Heart right ventricle (tissue), 16 donors: ENCODE measurements at regions not wholly inside any gene's neighbourhood (a gene's known extent, or its start where the extent isn't known, plus 50 kb on each side); places are given as distances from the start of the nearest gene placed in this dataset.

Experiments
- ATAC-seq, 8 donors: fragments of 200-7000 bp; cut with Tn5 transposase; one replicate each; pipeline ENCODE4 v1.9.1; 2020; ENCODE audit warnings: mild to moderate bottlenecking in 8 of 8, moderate library complexity in 8 of 8, moderate number of reproducible peaks in 1 of 8
- DNase-seq, 2 donors: peaks; one replicate each; pipeline ENCODE4 v3.0.0-alpha.2; 2020
- H3K27ac ChIP-seq, 10 donors: fragments of 200-600 bp; sonication (generic) in 2 of 10; one replicate each; pipeline versions ENCODE4 v1.5.0 to v1.8.0; 2020 to 2022; ENCODE audit warnings: mild to moderate bottlenecking in 3 of 10
- H3K27me3 ChIP-seq, 7 donors: fragments of 200-600 bp; one replicate each; pipeline ENCODE4 v1.8.0; 2021 to 2022; ENCODE audit warnings: mild to moderate bottlenecking in 2 of 7
- H3K36me3 ChIP-seq, 9 donors: fragments of 200-600 bp; sonication (generic) in 1 of 9; one replicate each; pipeline versions ENCODE4 v1.5.0 to v1.8.0; 2020 to 2022; ENCODE audit warnings: mild to moderate bottlenecking in 2 of 9
- H3K4me1 ChIP-seq, 9 donors: fragments of 200-600 bp; sonication (generic) in 1 of 9; one replicate each; pipeline versions ENCODE4 v1.5.0 to v1.8.0; 2020 to 2022; ENCODE audit warnings: mild to moderate bottlenecking in 4 of 9
- H3K4me3 ChIP-seq, 10 donors: fragments of 200-600 bp; sonication (generic) in 2 of 10; one replicate each; pipeline versions ENCODE4 v1.5.0 to v1.8.0; 2020 to 2022; ENCODE audit warnings: mild to moderate bottlenecking in 7 of 10, moderate library complexity in 2 of 10
- H3K9me3 ChIP-seq, 11 donors: fragments of 200-600 bp in 10 of 11; sonication (generic) in 2 of 11; one replicate each; pipeline versions ENCODE4 v1.5.0 to v1.8.0; 2013 to 2022; ENCODE audit warnings: mild to moderate bottlenecking in 2 of 11, control low read depth in 1 of 11, moderate library complexity in 1 of 11
- WGBS, 2 donors: extraction: QIAGEN DNeasy Blood & Tissue Kit; methylation state at CpG; one replicate each; pipeline ENCODE4 v1.1.7; 2013; ENCODE audit warnings: inconsistent platforms in 1 of 2; 5-methylcytosine and 5-hydroxymethylcytosine counted together
- intact Hi-C, 10 donors: fragments of 100-400 bp; cut with DNase I; formaldehyde crosslinking; loops; one replicate each; pipeline versions ENCODE4 v1.11.1 to v1.14.2; 2022
- TF ChIP-seq, protein P1 (sequence below), 9 donors: fragments of 200-600 bp; sonication (generic) in 2 of 9; IDR thresholded peaks; one replicate each; pipeline versions ENCODE4 v1.5.0 to v1.8.0; 2021 to 2022; ENCODE audit warnings: antibody characterized with exemption in 9 of 9, mild to moderate bottlenecking in 5 of 9, moderate library complexity in 1 of 9
- donor health status: Arrhythmogenic right ventricular cardiomyopathy.
- donor health status: ischemic (EF 13 %, LVEDD 7.1; RV severe dilation, severe dysfunction).
- donor health status: healthy with polysubstance abuse.
- donor health status: DM: no; HTN: yes; CAD: no.
- donor health status: DM: no; HTN: no; CAD: no.
- donor health status: ischemic (EF 25% LVEDD 6.9; RV normal size, moderate dysfunction).
- donor health status: ischemic (EF 25% LVEDD 5.7; RV mildly dilated, moderate dysfunction).
- donor health status: healthy.
- donor health status: DM: yes; HTN: yes; CAD: no.
- donor health status: Ischemic cardiomyopathy.
- donor health status: ischemic (EF 35%, LVEDD 5.7; RV mildly dilated, moderate dysfunction).
- donor health status: nonischemic (EF 11% LVEDD 7.7; RV severe dilation, severe dysfunction).
- donor health status: DM: yes; HTN: yes; CAD: no.
- donor health status: PGD.
- donor health status: ischemic (EF 29% LVEDD 5.4; RV normal size, mild dysfunction).
- donor health status: nonischemic (EF 23%, LVEDD 6.1; RV moderate dilation, normal function).

DNA sequence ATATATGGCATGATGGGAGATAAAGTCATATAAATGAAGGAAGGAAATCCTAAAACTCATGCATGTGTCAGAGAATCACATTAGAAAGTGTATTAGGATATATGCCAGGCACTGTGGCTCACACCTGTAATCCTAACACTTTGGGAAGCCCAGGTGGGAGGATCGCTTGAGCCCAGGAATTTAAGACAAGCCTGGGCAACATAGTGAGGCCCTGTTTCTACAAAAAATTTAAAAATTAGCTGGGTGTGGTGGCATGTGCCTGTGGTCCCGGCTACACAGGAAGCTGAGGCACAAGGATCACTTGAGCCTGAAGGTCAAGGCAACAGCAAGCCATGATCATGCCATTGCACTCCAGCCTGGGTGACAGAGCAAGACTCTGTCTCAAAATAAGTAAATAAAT lies 130.3 kb upstream of the ARID2 start:
- H3K4me1 ChIP-seq: no peaks in the 10 kb centered on the region
- no peaks in the 10 kb centered on the region for H3K27me3 ChIP-seq
- H3K27ac ChIP-seq: no peak overlapping the region
- ATAC-seq (no peak), DNase-seq (no peak)
- WGBS, 2 donors: 76 to 89% methylated on average over 2 of the region's 2 CpGs
- H3K9me3 ChIP-seq: peaks cover 0 to 4% (median 0%) of the 10 kb centered on the region in 11 donors
- no peaks in the 10 kb centered on the region for H3K36me3 ChIP-seq
- H3K4me3 ChIP-seq: no peak overlapping the region
- TF ChIP-seq, protein P1, sequence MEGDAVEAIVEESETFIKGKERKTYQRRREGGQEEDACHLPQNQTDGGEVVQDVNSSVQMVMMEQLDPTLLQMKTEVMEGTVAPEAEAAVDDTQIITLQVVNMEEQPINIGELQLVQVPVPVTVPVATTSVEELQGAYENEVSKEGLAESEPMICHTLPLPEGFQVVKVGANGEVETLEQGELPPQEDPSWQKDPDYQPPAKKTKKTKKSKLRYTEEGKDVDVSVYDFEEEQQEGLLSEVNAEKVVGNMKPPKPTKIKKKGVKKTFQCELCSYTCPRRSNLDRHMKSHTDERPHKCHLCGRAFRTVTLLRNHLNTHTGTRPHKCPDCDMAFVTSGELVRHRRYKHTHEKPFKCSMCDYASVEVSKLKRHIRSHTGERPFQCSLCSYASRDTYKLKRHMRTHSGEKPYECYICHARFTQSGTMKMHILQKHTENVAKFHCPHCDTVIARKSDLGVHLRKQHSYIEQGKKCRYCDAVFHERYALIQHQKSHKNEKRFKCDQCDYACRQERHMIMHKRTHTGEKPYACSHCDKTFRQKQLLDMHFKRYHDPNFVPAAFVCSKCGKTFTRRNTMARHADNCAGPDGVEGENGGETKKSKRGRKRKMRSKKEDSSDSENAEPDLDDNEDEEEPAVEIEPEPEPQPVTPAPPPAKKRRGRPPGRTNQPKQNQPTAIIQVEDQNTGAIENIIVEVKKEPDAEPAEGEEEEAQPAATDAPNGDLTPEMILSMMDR (IDR thresholded peaks at IDR 0.05): no peak
- intact Hi-C loops: no loop called here

DNA sequence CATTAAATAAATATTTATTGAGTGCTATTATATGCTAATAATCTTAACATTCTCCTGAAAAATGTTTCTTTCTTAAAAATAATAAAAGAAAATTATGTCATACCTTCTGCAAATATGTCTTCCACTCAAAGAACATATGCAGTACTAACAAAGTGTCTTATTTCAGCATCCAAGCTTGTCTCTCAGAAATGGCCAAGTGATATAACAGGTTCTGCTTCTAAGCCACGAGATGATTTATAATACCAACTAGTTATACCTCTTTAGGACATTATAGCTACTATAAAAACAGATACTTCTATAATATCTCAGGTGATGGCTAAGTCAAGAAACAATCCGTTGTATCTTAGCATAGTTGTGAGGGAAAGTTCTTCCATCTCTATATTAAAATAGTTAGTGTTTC lies 128.1 kb upstream of the ARID2 start:
- intact Hi-C loops: no loop called here
- Histone ChIP-seq H3K4me3 (no peak overlapping the region), H3K4me1 (no peaks in the 10 kb centered on the region), H3K9me3 (peaks cover 0 to 18% (median 6%) of the 10 kb centered on the region in 11 donors), H3K27ac (no peak overlapping the region), H3K36me3 (no peaks in the 10 kb centered on the region), H3K27me3 (no peaks in the 10 kb centered on the region)
- DNase-seq (no peak), ATAC-seq (no peak)
- TF ChIP-seq, protein P1 (IDR thresholded peaks at IDR 0.05): no peak
- 79 to 90% methylated on average over 2 of the region's 2 CpGs for WGBS, 2 donors

DNA sequence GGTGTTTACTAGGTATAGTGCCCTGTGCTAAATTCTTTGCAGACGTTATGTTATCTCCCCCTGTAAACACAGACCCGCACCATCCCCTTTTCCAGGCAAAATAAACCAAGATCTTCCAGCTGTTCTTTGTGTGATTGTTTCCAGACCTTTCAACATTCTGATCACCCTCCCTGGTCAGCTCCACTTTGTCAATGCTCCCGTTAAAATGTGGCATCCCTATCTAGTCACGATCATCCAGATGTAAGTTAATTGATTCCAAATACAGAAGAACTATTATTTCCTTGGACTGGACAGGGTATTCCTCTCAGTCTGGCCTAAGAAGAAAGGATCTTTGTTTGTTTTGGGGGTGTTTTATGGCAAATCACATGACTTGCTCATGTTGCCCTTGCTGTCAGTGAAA lies 127.6 kb upstream of the ARID2 start:
- Histone ChIP-seq H3K27ac (no peak overlapping the region), H3K36me3 (no peaks in the 10 kb centered on the region), H3K27me3 (no peaks in the 10 kb centered on the region), H3K4me3 (no peak overlapping the region), H3K4me1 (no peaks in the 10 kb centered on the region), H3K9me3 (peaks cover 0 to 18% (median 6%) of the 10 kb centered on the region in 11 donors)
- 21 to 26% methylated on average over 4 of the region's 4 CpGs for WGBS, 2 donors
- intact Hi-C loops: no loop called here
- TF ChIP-seq, protein P1 (IDR thresholded peaks at IDR 0.05): no peak
- DNase-seq (no peak), ATAC-seq (no peak)

DNA sequence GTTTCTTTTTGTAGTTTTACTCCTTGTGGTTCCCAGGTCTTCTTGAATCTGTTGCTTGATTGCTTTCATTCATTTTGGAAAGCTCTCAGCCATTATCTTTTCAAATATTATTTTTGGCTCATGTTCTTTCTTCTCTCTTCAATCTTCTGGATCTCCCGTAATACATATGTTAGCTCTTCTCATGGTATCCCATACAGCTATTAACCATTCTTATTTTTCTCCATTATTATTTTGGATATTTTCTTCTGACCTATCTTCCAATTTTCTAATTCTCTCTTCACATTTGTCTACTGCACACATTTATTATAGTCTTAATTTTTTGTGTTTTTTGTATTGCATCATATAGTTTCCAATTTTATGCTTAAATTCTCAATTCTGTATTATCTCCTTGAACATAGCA lies 123.9 kb upstream of the ARID2 start:
- Histone ChIP-seq H3K4me3 (no peak overlapping the region), H3K4me1 (peaks cover 0 to under 1% (median 0%) of the 10 kb centered on the region in 9 donors), H3K27me3 (peaks cover 0 to 3% (median 0%) of the 10 kb centered on the region in 7 donors), H3K36me3 (no peaks in the 10 kb centered on the region), H3K27ac (no peak overlapping the region), H3K9me3 (peaks cover 0 to 18% (median 6%) of the 10 kb centered on the region in 11 donors)
- no peak for ATAC-seq
- no peak for DNase-seq
- intact Hi-C loops: no loop called here
- 72 to 80% methylated on average over 1 of the region's 1 CpG for WGBS, 2 donors
- TF ChIP-seq, protein P1 (IDR thresholded peaks at IDR 0.05): no peak
